CD14-positive monocyte (primary cell): ENCODE measurements at regions not wholly inside any gene's neighbourhood (a gene's known extent, or its start where the extent isn't known, plus 50 kb on each side); places are given as distances from the start of the nearest gene placed in this dataset.

Source experiments
- DNase-seq, 3 donors: peaks; one replicate each; pipeline ENCODE4 v3.0.0-alpha.2; 2011 to 2022
- H2AFZ ChIP-seq: 2 replicates; pipeline ENCODE4 v1.6.0; 2012; ENCODE audit warnings: mild to moderate bottlenecking, low read depth, low read length, inconsistent platforms; ENCODE audit not compliant: insufficient read depth, poor library complexity, severe bottlenecking
- H3K27ac ChIP-seq, 2 donors: 1 replicate in 1 of 2; 2 replicates in 1 of 2; pipeline ENCODE4 v1.5.1; 2012 to 2013; ENCODE audit warnings: low read length in 2 of 2, control low read depth in 1 of 2, inconsistent platforms in 1 of 2, low read depth in 1 of 2, mild to moderate bottlenecking in 1 of 2
- H3K27me3 ChIP-seq, 2 donors: one replicate each; pipeline versions ENCODE4 v1.6.0 to v1.6.1; 2011 to 2013; ENCODE audit warnings: low read length in 2 of 2; ENCODE audit not compliant: control insufficient read depth in 2 of 2, insufficient read depth in 2 of 2
- H3K36me3 ChIP-seq, 2 donors: replicated peaks in 1 of 2; 1 replicate in 1 of 2; 2 replicates in 1 of 2; pipeline versions ENCODE4 v1.5.1 to v1.6.1; 2012 to 2013; ENCODE audit warnings: low read length in 2 of 2, control low read depth in 1 of 2, inconsistent platforms in 1 of 2, mild to moderate bottlenecking in 1 of 2; ENCODE audit not compliant: insufficient read depth in 2 of 2, control insufficient read depth in 1 of 2
- H3K4me1 ChIP-seq, 2 donors: 1 replicate in 1 of 2; 2 replicates in 1 of 2; pipeline versions ENCODE4 v1.5.1 to v1.6.1; 2012 to 2013; ENCODE audit warnings: low read length in 2 of 2, control low read depth in 1 of 2, inconsistent platforms in 1 of 2, mild to moderate bottlenecking in 1 of 2, moderate library complexity in 1 of 2; ENCODE audit not compliant: insufficient read depth in 2 of 2, control insufficient read depth in 1 of 2
- H3K4me2 ChIP-seq: replicated peaks from 2 replicates; pipeline ENCODE3; 2012; ENCODE audit warnings: low read length, moderate library complexity, mild to moderate bottlenecking; ENCODE audit not compliant: poor library complexity, severe bottlenecking; ENCODE audit errors: extremely low read depth
- H3K4me3 ChIP-seq, 3 experiments: fragments of 200-600 bp in 1 of 3; sonication (generic) in 1 of 3; replicated peaks in 1 of 3; 1 replicate in 2 of 3; 2 replicates in 1 of 3; pipeline ENCODE4 v1.5.1; 2011 to 2013; ENCODE audit warnings: low read length in 3 of 3, mild to moderate bottlenecking in 3 of 3, control low read depth in 2 of 3, low read depth in 2 of 3, inconsistent platforms in 1 of 3, moderate library complexity in 1 of 3
- H3K79me2 ChIP-seq: 2 replicates; pipeline ENCODE4 v1.6.0; 2012; ENCODE audit warnings: mild to moderate bottlenecking, control low read depth, inconsistent platforms, low read length, moderate library complexity; ENCODE audit not compliant: insufficient read depth
- H3K9ac ChIP-seq: 2 replicates; pipeline ENCODE4 v1.6.0; 2017; ENCODE audit warnings: low read length, mild to moderate bottlenecking; ENCODE audit not compliant: insufficient read depth, poor library complexity, severe bottlenecking
- H3K9me3 ChIP-seq, 2 donors: replicated peaks in 1 of 2; 1 replicate in 1 of 2; 2 replicates in 1 of 2; pipeline versions ENCODE4 v1.5.1 to v1.6.1; 2012 to 2013; ENCODE audit warnings: low read length in 2 of 2, control low read depth in 1 of 2; ENCODE audit not compliant: control insufficient read depth in 1 of 2, insufficient read depth in 1 of 2
- H4K20me1 ChIP-seq: 2 replicates; pipeline ENCODE4 v1.6.0; 2012; ENCODE audit warnings: mild to moderate bottlenecking, low read length, control low read depth, moderate library complexity; ENCODE audit not compliant: insufficient read depth
- H3K27ac Mint-ChIP-seq, 7 donors: one replicate each; pipeline ENCODE4 v1.8.0; 2020; ENCODE audit warnings: mild to moderate bottlenecking in 7 of 7, mixed read lengths in 7 of 7, moderate library complexity in 6 of 7, inconsistent platforms in 2 of 7
- H3K27me3 Mint-ChIP-seq, 3 donors: one replicate each; pipeline ENCODE4 v1.8.0; 2021 to 2022; ENCODE audit warnings: low read depth in 3 of 3, mild to moderate bottlenecking in 3 of 3, mixed read lengths in 3 of 3, moderate library complexity in 3 of 3, inconsistent platforms in 1 of 3
- H3K36me3 Mint-ChIP-seq, 2 donors: one replicate each; pipeline ENCODE4 v1.8.0; 2020; ENCODE audit warnings: mixed read lengths in 2 of 2, inconsistent platforms in 1 of 2, mild to moderate bottlenecking in 1 of 2
- H3K4me1 Mint-ChIP-seq: one replicate; pipeline ENCODE4 v1.8.0; 2020; ENCODE audit warnings: mild to moderate bottlenecking, mixed read lengths
- H3K4me3 Mint-ChIP-seq, 2 donors: one replicate each; pipeline ENCODE4 v1.8.0; 2020; ENCODE audit warnings: mild to moderate bottlenecking in 2 of 2, mixed read lengths in 2 of 2, moderate library complexity in 1 of 2
- H3K9me3 Mint-ChIP-seq, 7 donors: one replicate each; pipeline ENCODE4 v1.8.0; 2020 to 2022; ENCODE audit warnings: mixed read lengths in 7 of 7, mild to moderate bottlenecking in 6 of 7, moderate library complexity in 6 of 7, inconsistent platforms in 2 of 7
- CTCF ChIP-seq: fragments of 200-600 bp; IDR thresholded peaks from one replicate; pipeline ENCODE4 v1.8.0; 2022; ENCODE audit warnings: antibody characterized with exemption, mild to moderate bottlenecking
- WGBS: methylation state at CpG from one replicate; pipeline ENCODE4 v1.1.5; 2013; ENCODE audit warnings: missing lambda C conversion rate; ENCODE audit not compliant: insufficient coverage; 5-methylcytosine and 5-hydroxymethylcytosine counted together
- intact Hi-C, 2 donors: fragments of 100-400 bp; cut with micrococcal nuclease; formaldehyde crosslinking; loops; one replicate each; pipeline versions ENCODE4 v1.15.0 to v1.15.1; 2023

GRCh38 chr13:68440874-68441273 lies 1210.7 kb upstream of the PCDH9 start:
- no peaks in the 10 kb centered on the region for H3K9me3 ChIP-seq
- H3K9ac ChIP-seq: no peak overlapping the region
- Mint-ChIP-seq H3K9me3 (peaks cover 0 to 5% (median 0%) of the 10 kb centered on the region in 7 donors), H3K4me1 (no peaks in the 10 kb centered on the region), H3K27ac (no peak overlapping the region), H3K4me3 (no peak overlapping the region), H3K27me3 (no peaks in the 10 kb centered on the region), H3K36me3 (no peaks in the 10 kb centered on the region)
- H3K4me3 ChIP-seq: no peak overlapping the region
- no peaks in the 10 kb centered on the region for H3K36me3 ChIP-seq
- H3K4me1 ChIP-seq: no peaks in the 10 kb centered on the region
- no peak for DNase-seq
- H4K20me1 ChIP-seq: no peaks in the 10 kb centered on the region
- H3K27me3 ChIP-seq: no peaks in the 10 kb centered on the region
- H3K27ac ChIP-seq: no peak overlapping the region
- no peak for TF ChIP-seq CTCF
- H3K4me2 ChIP-seq: no peak overlapping the region
- intact Hi-C loops: no loop called here
- no peak overlapping the region for H2AFZ ChIP-seq
- no peaks in the 10 kb centered on the region for H3K79me2 ChIP-seq

GRCh38 chr13:68439817-68440216 lies 1209.7 kb upstream of the PCDH9 start:
- no peak for TF ChIP-seq CTCF
- no peaks in the 10 kb centered on the region for H4K20me1 ChIP-seq
- no peaks in the 10 kb centered on the region for H3K79me2 ChIP-seq
- Mint-ChIP-seq H3K27ac (no peak overlapping the region), H3K4me1 (no peaks in the 10 kb centered on the region), H3K36me3 (no peaks in the 10 kb centered on the region), H3K27me3 (no peaks in the 10 kb centered on the region), H3K4me3 (no peak overlapping the region), H3K9me3 (peaks cover 0 to 3% (median 0%) of the 10 kb centered on the region in 7 donors)
- H3K27ac ChIP-seq: no peak overlapping the region
- no peak for DNase-seq
- no peaks in the 10 kb centered on the region for H3K4me1 ChIP-seq
- no peaks in the 10 kb centered on the region for H3K9me3 ChIP-seq
- H3K4me3 ChIP-seq: no peak overlapping the region
- intact Hi-C loops: no loop called here
- H2AFZ ChIP-seq: no peak overlapping the region
- H3K9ac ChIP-seq: no peak overlapping the region
- no peaks in the 10 kb centered on the region for H3K36me3 ChIP-seq
- H3K27me3 ChIP-seq: no peaks in the 10 kb centered on the region
- no peak overlapping the region for H3K4me2 ChIP-seq
- WGBS: no CpG with 5 or more reads among the region's 1 CpG
